ENCODE measurements at regions not wholly inside any gene's neighbourhood (a gene's known extent, or its start where the extent isn't known, plus 50 kb on each side); places are given as distances from the start of the nearest gene placed in this dataset.

DNA sequence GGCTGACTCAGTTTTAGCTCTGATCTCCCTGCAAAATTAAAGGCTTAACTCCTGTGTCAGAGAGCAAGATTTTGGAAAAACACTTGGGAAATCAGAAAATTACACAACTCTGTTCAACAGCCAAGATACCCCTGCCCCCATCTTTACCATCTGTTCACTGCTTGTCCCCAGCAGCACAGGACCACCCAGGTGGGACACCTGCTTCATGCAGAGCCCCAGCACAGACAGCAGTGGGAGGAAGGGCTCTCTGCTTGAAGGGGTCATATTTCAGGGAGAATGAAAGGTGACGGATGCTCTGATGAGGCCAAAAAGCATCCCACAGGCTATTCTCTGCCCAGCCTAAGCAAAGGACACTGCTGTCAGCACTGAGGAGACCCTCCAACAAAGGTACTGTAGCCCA lies 584.6 kb upstream of the KLHL29 start:
- TF ChIP-seq, protein P1, sequence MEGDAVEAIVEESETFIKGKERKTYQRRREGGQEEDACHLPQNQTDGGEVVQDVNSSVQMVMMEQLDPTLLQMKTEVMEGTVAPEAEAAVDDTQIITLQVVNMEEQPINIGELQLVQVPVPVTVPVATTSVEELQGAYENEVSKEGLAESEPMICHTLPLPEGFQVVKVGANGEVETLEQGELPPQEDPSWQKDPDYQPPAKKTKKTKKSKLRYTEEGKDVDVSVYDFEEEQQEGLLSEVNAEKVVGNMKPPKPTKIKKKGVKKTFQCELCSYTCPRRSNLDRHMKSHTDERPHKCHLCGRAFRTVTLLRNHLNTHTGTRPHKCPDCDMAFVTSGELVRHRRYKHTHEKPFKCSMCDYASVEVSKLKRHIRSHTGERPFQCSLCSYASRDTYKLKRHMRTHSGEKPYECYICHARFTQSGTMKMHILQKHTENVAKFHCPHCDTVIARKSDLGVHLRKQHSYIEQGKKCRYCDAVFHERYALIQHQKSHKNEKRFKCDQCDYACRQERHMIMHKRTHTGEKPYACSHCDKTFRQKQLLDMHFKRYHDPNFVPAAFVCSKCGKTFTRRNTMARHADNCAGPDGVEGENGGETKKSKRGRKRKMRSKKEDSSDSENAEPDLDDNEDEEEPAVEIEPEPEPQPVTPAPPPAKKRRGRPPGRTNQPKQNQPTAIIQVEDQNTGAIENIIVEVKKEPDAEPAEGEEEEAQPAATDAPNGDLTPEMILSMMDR (IDR thresholded peaks at IDR 0.05 in 4 of 5, conservative IDR thresholded peaks at IDR 0.05 in 1 of 5), result no peak
- TF ChIP-seq POLR2A (IDR thresholded peaks at IDR 0.05), result no peak

Data from gastrocnemius medialis (tissue), 4 donors.